GM11168 (cell line): ENCODE measurements at regions not wholly inside any gene's neighbourhood (a gene's known extent, or its start where the extent isn't known, plus 50 kb on each side); places are given as distances from the start of the nearest gene placed in this dataset.
"Not testable (repeated sequence)": the region's sequence is repeated elsewhere in the genome, so short reads cannot be mapped to it uniquely, and the experiment has no call there.

Experiments used
- in situ Hi-C: fragments of 300-500 bp; cut with MboI; formaldehyde crosslinking; loops from one replicate; pipeline ENCODE4 v1.12.0; 2022; ENCODE audit warnings: low sequenced_read_pairs; ENCODE audit not compliant: unreplicated experiment

DNA sequence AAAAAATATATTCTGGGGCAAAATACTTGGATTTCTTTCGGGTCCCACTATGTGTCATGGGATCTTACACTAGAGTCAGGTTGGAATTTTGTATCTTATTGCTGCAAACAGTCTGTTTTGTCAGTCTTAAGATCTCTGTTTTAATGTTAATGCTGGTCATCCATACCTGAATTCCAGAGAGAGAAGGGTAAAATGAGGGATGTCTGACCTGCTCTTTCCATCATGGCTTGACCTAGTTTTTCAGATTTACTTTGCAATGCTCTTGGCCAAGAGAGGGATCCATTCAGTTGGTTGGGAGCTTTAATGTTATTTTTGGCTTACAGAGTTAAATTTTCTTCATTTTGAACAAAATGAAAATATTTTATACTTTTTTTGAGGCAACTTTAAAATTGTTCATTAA, 117.2 kb downstream of the CASP12 start:
- in situ Hi-C loops = no loop called here

DNA sequence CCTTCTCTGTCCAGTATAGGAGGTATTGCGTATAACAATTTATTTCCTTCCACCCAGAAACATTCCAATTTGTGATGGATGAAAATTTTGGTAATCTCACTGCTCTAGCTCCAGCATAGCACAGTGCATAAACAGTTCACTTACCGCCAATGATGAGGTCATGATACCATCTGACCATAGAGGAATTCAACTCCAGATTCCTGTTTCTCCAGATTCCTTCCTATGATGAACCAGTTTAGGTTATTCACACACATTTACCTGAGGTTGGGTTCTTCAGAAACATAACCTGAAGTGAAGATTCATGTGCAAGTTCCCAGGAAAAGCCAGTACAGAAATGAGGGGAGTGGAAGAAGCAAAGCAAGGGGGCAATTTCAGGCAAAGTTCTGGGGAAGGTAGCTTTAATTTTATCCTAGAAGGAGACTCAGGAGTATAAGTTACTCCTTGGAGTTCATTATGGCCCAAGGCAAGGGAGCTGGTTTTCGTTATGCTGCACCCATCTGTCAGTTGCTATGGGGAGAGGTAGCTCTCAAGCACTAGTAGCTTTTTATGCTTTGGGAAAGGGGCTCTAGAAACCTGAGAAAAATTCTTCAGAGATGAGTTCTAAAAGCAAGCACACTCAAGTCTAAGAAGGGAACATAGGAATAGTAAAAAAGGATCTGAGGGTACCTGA, 121.6 kb downstream of the CASP12 start:
- in situ Hi-C loops = no loop called here

DNA sequence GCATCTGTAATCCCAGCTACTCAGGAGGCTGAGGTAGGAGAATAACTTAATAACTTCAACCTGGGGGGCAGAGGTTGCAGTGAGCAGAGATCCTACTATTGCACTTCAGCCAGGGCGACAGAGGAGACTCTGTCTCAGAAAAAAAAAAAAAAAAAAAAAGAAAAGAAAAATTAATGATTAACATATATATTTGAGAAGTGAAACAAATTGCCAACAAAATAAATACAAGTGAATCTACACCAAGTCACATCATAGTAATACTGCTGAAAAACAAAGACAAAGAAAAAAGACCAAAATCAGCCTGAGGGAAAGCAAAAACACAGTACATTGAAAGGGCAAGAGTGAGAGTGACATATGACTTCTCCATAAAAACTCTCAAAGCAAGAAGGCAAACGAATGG, 123.7 kb downstream of the CASP12 start:
- in situ Hi-C loops = no loop called here

DNA sequence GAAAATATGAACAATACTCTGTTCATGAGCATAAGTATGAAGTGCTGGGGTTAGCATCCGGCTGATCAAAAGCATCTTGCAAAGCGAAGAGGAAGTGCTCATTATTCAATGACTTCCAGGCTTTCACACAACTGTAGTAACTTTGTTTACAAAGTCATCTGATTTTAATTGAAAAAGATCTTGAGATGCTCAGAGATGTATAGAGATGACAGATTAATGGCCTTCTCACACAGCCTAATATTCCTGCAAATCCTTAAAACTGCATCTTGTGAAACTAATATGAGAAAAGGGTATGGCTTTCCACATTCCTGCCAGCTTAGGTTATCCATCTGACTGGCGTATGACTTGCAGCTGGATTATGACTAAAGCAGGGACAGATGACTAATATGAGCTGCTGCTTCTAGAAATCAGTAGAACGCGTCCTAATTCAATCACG, 125.4 kb downstream of the CASP12 start:
- in situ Hi-C loops = no loop called here

DNA sequence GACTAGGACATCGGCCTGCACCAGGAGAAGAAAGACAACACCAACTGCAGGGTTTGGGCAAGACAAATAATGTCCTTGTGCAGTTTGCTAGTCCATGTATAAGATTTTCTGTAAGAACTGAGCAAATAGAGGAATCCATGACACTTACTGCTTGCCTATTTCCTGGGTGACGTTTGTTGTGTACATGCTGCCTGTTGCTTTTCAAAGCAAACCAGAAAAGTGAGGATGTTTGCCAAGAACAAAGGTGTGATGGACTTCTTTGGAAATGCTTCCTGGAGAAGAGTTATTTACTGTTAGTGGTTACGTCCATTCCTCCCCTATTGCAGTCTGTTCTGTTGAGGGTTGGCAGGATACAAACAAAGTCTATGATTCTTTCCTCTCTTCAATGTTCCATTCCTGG, 126.5 kb downstream of the CASP12 start:
- in situ Hi-C loops = no loop called here

DNA sequence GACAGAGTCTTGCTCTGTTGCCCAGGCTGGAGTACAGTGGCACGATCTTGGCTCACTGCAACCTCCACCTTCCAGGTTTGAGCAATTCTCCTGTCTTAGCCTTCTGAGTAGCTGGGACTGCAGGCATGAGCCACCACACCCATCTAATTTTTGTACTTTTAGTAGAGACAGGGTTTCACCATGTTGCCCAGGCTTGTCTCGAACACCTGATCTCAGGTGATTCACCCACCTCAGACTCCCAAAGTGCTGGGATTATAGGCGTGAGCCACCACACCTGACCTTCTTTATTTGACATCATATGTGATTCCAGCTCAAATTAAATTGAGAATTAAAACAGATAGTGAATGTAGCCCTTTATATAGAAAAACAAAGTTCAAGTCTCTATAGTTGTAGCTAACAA, 127.2 kb downstream of the CASP12 start:
- in situ Hi-C loops = not testable (repeated sequence)

DNA sequence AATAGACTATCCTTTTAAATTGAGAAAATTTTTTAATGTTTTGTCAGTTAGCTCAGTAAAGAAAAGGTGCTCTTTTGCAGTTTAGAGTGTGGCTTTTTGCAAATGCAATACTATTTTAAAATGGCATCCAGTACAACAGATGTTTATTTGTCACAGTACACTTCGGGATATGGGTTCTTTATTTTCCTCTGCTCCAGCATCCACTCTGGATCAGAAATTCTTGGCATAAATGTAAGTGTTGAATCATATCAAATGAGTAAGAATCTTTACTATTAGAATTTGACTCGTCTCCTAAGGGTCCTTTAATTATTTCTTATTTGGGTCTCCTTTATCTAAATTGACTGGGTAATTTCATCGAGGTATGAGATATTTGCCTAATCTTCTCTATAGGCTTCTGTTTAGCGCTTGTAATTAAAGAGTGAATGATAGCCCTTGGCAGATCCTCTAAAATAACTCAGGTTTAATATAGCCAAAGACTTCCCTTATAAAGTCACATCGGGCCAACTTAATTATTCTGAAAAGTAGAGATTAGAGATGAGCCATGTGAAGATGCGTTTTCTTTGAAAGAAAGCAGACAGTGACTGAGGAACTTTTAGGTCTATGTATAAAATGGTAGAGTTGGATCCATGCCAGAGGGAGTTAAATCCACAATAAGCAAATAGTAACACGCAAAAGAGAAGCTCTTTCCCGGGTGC, 132.7 kb downstream of the CASP12 start:
- in situ Hi-C loops = no loop called here

DNA sequence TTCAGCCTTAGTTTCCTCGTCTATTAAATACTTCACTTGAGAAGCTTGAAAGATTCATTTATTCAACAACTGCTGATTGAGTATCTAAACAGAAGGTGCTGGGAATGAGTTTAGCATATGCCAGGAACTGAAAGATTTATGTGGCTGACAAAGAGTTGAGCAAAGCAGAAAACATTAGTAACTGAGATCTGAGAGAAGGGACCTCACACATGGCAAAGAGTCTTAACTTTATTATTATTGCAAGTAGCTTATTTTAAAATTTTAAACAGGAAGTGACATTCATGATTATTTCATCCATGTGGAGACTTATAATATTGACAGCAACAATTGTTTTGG, 133.6 kb downstream of the CASP12 start:
- in situ Hi-C loops = no loop called here

DNA sequence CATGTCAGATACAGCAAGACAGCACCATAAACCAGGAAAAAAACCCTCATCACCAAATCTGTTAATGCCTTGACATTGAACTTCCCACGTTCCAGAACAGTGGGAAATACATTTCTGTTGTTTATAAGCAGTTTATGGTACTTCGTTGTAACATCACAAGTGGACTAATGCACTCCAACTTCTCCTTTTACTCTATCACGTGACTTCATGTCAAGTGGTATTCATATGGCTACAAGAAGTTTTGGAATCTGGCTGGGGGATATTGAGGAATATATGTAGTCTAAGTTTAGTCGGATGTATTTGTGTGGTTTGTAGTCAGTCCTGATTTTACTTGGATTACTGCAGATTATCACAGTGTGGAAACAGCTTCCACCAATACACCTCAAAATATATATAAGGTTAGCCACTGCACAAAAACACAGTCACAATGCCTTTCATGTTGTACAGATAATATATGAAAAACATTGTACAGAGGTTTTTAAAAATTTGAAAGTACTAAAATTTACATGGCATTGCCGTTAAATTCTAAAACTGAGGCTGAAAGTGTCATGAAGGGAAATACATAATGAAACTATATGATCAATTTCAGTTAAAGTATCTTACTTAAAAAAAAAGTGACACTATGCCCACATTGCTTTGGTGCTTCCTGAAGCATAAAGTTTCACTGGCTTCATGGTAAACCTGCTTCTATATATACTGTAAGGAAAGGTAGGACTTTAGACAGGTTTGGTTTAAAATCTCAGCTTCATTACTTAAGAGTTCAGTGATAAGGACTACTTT, 134.1 kb downstream of the CASP12 start:
- in situ Hi-C loops = no loop called here

DNA sequence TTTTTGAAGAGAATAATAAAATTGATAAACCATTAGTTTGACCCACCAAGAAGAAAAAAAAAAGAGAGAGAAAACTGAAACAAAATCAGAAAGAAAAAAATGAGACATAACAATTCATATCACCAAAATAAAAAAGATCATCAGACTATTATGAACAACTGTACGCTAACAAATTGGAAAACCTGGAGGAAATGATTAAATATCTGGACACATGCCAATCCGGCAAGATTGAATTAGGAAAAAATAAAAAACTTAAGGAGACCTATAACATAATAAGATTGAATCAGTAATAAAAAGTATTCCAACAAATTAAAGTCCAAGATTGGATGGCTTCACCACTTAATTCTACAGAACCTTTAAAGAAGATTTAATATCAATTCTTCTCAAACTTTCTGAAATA, 136.7 kb downstream of the CASP12 start:
- in situ Hi-C loops = no loop called here

DNA sequence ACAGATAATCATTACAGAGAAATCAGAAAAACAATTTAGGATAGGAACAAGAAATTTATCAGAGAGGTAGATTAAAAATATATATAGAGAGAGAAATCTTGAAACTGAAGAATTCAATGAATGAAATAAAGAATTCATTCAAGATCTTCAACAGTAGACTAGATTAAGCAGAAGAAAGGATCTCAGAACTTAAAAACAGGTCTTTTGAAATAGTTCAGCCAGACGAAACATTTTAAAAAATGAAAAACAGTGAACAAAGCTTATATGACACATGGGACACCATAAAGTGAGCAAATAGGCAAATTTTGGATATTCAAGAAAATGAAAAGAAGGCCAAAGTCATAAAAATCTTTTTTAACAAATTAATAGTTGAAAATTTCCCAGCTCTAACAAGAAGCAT, 138.8 kb downstream of the CASP12 start:
- in situ Hi-C loops = no loop called here

DNA sequence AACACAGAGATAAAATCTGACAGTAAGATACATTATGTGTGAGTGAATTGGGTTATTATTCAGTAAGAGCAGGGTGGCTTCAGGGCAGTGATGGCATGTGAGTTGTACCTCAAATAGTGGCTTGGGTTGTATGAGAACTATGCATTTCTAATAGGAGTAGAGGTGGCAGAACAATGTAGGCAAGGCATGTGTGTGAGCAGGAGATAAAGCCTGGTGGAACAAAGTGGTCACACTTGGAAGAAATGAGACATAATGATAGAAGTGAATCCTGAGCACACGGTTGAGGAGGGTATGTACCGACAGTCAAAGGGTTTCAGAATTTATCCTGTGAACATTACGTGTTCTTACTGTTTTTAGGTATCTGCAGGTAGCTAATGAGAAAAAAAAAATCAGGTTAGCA, 159.3 kb downstream of the CASP12 start:
- in situ Hi-C loops = no loop called here

DNA sequence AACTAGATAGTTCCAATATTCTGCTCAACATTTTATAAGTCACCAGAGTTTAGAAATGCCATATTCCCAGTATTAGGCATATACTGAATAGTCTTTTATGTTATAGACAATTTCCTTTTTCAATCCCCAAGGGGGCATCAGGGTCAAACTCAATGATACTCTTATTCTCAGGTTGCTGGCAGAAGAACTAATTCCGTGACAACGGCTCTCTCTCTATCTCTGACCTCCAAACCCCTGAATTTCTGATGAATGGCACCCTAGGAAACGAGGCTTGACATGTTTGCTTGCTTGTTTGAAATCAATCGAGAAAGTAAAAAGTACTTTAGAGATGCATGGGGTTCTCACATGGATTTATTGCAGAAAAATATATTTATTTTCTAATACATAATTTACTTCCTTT, 160.1 kb downstream of the CASP12 start:
- in situ Hi-C loops = no loop called here

DNA sequence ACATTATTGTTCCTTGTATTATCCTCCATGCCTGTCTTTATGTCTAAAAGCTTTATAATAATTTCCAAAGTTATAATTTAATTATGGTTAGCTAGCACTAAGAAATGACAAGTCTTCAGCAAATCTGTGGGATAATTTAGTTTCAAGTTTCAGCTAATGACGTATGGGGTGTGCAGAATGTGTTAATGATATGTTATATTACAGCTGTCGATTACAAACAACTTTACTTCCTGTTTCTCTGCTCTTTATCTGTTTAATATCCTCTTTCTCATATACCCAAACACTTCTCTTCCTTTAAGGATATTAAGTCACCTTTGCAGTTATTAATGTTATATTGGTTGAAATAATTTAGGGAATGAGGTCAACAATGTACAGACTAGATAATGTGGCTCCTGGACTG, 161.8 kb downstream of the CASP12 start:
- in situ Hi-C loops = no loop called here

DNA sequence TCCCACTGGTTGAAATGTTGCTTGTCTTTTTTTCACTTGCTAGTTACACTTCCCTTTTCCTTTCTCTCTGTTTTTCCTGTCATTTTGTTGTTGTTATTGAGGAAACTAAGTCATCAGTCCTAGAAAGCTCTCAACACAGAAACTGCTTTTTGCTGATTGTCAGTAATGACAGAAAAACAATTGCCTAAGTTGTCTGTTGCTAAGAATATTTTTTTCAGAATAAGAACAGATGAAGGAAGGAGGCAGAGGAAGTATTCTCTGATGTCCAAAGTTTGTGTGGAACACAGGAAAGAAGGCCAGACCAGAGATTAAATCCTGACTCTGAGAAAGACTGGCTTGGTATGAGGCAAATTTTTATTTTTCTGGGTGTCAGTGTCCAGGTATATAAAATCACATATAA, 163.3 kb downstream of the CASP12 start:
- in situ Hi-C loops = no loop called here

DNA sequence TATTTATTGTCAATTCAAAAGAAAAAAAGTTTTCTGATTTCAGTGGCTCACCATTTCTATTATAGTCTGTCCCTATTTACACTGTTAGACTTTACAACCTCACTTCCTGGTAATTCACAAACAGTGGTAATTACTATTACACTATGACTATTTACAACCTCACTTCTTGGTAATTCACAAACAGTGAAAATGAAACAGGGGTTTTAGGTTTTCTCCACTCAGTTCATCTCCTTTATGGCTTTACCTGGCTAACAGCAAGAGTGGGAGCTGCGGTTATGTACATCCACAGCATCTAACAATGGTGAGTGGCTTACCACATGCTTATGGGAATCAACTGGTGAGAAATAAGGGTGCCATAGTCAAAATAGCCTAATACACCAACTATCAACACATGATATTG, 166.4 kb downstream of the CASP12 start:
- in situ Hi-C loops = no loop called here

DNA sequence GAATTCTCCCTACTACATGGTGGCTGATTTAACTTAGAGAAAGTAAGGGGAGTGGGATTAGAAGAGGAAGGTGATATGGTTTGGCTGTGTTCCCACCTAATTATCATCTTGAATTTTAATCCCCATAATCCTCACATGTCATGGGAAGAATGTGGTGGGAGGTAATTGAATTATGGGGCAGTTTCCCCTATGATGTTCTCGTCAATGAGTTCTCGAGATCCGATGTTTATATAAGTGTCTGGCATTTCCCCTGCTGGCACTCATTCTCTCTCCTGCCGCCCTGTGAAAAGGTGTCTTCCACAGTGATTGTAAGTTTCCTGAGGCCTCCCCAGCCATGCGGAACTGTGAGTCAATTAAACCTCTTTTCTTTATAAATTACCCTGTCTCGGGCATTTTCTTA, 169.3 kb downstream of the CASP12 start:
- in situ Hi-C loops = no loop called here

DNA sequence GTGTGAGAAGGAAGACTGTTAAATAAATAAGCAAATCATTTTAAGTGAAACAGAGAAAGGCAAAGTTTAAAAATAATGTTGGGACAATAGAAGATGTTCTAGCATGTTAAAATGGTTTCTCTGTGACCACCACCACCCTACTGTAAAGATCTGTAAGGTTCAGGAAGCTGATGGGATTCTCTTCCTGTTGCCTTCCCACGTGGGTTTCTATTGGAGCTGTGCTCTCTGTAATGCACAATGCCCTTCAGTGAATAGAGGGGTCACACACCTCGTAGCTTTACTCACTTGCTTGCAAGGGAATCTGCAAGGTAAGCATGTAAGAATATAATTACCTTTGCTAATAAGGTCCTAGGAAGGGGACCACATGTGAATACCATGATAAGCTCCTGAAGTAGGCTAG, 170.5 kb downstream of the CASP12 start:
- in situ Hi-C loops = no loop called here

DNA sequence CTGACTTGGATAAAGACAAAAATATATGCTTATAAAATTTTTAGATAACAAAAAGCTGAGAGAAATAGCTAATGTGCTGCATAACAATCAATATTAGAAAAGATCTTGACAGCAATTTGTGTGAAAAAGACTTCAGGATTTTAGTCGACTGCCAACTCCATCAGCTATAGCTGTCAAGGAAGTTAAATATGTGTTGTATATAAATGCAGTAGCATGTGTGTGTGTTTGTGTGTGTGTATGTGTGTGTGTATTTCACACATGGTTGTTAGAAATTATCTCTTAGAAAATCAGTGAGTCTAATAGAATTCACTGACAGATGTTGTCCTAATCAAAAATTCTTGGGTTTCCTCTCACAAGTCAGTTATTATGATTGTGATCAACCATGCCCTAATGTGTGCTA, 171.2 kb downstream of the CASP12 start:
- in situ Hi-C loops = no loop called here

DNA sequence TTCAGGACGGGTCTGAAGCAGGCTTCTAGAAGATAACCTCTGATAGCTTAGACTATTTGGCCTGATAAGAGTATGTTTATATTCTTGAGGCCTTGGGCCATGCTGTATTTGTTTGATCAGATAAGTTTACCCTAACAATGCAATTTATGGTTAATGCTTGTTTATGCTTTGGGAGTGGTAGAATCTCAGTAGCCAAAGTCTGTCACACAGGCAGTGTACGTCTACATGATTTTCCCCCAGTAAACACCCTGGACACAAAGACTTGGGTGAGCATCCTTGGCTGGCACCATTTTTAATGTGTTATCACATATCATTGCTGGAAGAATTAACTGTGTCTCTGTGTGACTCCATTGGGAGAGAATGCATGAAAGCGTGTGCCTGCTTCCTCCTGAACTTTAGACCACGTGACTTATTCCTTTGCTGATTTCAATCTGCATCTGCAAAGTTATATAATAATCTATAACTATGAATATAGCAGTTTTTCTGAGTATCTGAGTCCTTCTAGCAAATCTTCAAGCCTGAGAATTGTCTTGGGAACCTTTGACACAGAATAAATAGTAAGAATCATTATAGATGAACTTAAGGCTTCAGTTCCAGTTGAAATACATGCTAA, 172.4 kb downstream of the CASP12 start:
- in situ Hi-C loops = no loop called here

DNA sequence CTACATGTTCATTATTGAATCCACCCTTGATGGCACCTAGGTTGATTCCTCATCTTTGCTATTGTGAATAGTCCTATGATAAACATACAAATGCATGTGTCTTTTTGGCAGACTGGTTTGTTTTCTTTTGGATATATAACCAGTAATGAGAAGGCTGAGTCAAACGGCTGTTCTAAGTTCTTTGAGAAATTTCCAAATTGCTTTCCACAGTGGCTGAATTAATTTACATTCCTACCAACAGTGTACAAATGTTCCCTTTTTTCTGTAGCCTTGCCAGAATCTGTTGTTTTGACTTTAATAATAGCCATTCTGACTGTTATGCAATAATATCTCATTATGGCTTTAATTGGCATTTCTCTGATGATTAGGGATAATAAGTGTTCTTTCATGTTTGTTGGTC, 184.9 kb downstream of the CASP12 start:
- in situ Hi-C loops = no loop called here
